Femur (tissue), 1 donor: ENCODE measurements at regions not wholly inside any gene's neighbourhood (a gene's known extent, or its start where the extent isn't known, plus 50 kb on each side); places are given as distances from the start of the nearest gene placed in this dataset.

Experiments used
- DNase-seq: peaks from one replicate; pipeline ENCODE4 v3.0.0-alpha.2; 2017

GRCh38 chr2:15782009-15782751, 158.2 kb upstream of the MYCN start:
- DNase-seq = no peak

- DNase-seq = no peak
Observed at GRCh38 chr2:15782769-15783294, 157.5 kb upstream of the MYCN start.

GRCh38 chr2:15783489-15783888, 156.9 kb upstream of the MYCN start:
- DNase-seq = no peak

- no peak for DNase-seq
Observed at GRCh38 chr2:15784106-15784885, 156.1 kb upstream of the MYCN start.

- no peak for DNase-seq
Observed at GRCh38 chr2:15784886-15785801, 155.2 kb upstream of the MYCN start.

- no peak for DNase-seq
Observed at GRCh38 chr2:15786003-15786654, 154.2 kb upstream of the MYCN start.

GRCh38 chr2:15786901-15787300, 153.4 kb upstream of the MYCN start:
- DNase-seq = no peak

- no peak for DNase-seq
Observed at GRCh38 chr2:15787535-15788454, 152.6 kb upstream of the MYCN start.

- no peak for DNase-seq
Observed at GRCh38 chr2:15788455-15788829, 151.9 kb upstream of the MYCN start.

GRCh38 chr2:15788830-15789229, 151.5 kb upstream of the MYCN start:
- no peak for DNase-seq

GRCh38 chr2:15789381-15790062, 150.8 kb upstream of the MYCN start:
- no peak for DNase-seq

GRCh38 chr2:15790326-15790725, 150.0 kb upstream of the MYCN start:
- DNase-seq = no peak

- no peak for DNase-seq
Observed at GRCh38 chr2:15790838-15791237, 149.5 kb upstream of the MYCN start.

GRCh38 chr2:15791294-15791693, 149.1 kb upstream of the MYCN start:
- no peak for DNase-seq

- no peak for DNase-seq
Observed at GRCh38 chr2:15792331-15792730, 148.0 kb upstream of the MYCN start.

- DNase-seq = no peak
Observed at GRCh38 chr2:15793078-15793913, 147.1 kb upstream of the MYCN start.

- DNase-seq = no peak
Observed at GRCh38 chr2:15793978-15794377, 146.4 kb upstream of the MYCN start.

GRCh38 chr2:15794608-15795134, 145.7 kb upstream of the MYCN start:
- no peak for DNase-seq

GRCh38 chr2:15795426-15795825, 144.9 kb upstream of the MYCN start:
- peak; percentile 89 for DNase-seq
